Vagina (tissue), 2 donors: ENCODE measurements at regions not wholly inside any gene's neighbourhood (a gene's known extent, or its start where the extent isn't known, plus 50 kb on each side); places are given as distances from the start of the nearest gene placed in this dataset.

Experiments
- DNase-seq, 2 donors: peaks; one replicate each; pipeline ENCODE4 v3.0.0-alpha.2; 2017; ENCODE audit errors: extremely low spot score in 2 of 2
- H3K27ac ChIP-seq: fragments of 200-600 bp; sonication (generic); one replicate; pipeline ENCODE4 v1.5.1; 2019
- H3K27me3 ChIP-seq: fragments of 200-600 bp; sonication (generic); one replicate; pipeline ENCODE4 v1.5.1; 2019
- H3K36me3 ChIP-seq, 2 donors: fragments of 200-600 bp; sonication (generic); one replicate each; pipeline ENCODE4 v1.5.1; 2017 to 2019
- H3K4me1 ChIP-seq: fragments of 200-600 bp; sonication (generic); one replicate; pipeline ENCODE4 v1.5.1; 2019
- H3K4me3 ChIP-seq, 2 donors: fragments of 200-600 bp; sonication (generic); 1 replicate in 1 of 2; 2 replicates in 1 of 2; pipeline ENCODE4 v1.5.1; 2016 to 2019
- H3K9me3 ChIP-seq: fragments of 200-600 bp; sonication (generic); one replicate; pipeline ENCODE4 v1.5.1; 2019
- CTCF ChIP-seq, 3 experiments: fragments of 450-650 bp in 2 of 3; fragments of 200-600 bp in 1 of 3; sonication (generic) in 1 of 3; IDR thresholded peaks; one replicate each; pipeline ENCODE4 v1.5.1; 2017 to 2019; ENCODE audit warnings: antibody characterized with exemption in 3 of 3, mild to moderate bottlenecking in 2 of 3, moderate library complexity in 2 of 3
- POLR2A ChIP-seq, 2 donors: fragments of 450-650 bp; IDR thresholded peaks; one replicate each; pipeline ENCODE4 v1.6.1; 2017; ENCODE audit warnings: antibody characterized with exemption in 2 of 2, mild to moderate bottlenecking in 2 of 2, moderate library complexity in 2 of 2
- POLR2AphosphoS5 ChIP-seq, 2 donors: sonication (generic); formaldehyde crosslinking; IDR thresholded peaks; one replicate each; pipeline ENCODE4 v1.9.0; 2017; ENCODE audit warnings: antibody characterized with exemption in 2 of 2, mild to moderate bottlenecking in 2 of 2, low read depth in 1 of 2; ENCODE audit not compliant: insufficient read depth in 1 of 2
- intact Hi-C: fragments of 100-400 bp; cut with DNase I; formaldehyde crosslinking; loops from one replicate; pipeline ENCODE4 v1.15.1; 2023

- Histone ChIP-seq H3K36me3 (no peaks in the 10 kb centered on the region), H3K4me1 (no peaks in the 10 kb centered on the region), H3K4me3 (no peak overlapping the region), H3K27ac (no peak overlapping the region), H3K9me3 (no peaks in the 10 kb centered on the region), H3K27me3 (no peaks in the 10 kb centered on the region)
- TF ChIP-seq CTCF (IDR thresholded peaks at IDR 0.05) (no peak), POLR2AphosphoS5 (IDR thresholded peaks at IDR 0.05; ENCODE audit: insufficient read depth in 1 of 2, low read depth in 1 of 2) (no peak), POLR2A (IDR thresholded peaks at IDR 0.05) (no peak)
- intact Hi-C loops, result no loop called here
- no peak for DNase-seq
Observed at GRCh38 chr9:14526504-14526903, 166.7 kb downstream of the ZDHHC21 start.

GRCh38 chr9:14525856-14526255 lies 167.4 kb downstream of the ZDHHC21 start:
- no peak for DNase-seq
- no peaks in the 10 kb centered on the region for H3K27me3 ChIP-seq
- no peak overlapping the region for H3K27ac ChIP-seq
- no peaks in the 10 kb centered on the region for H3K4me1 ChIP-seq
- no peaks in the 10 kb centered on the region for H3K9me3 ChIP-seq
- no peaks in the 10 kb centered on the region for H3K36me3 ChIP-seq
- intact Hi-C loops, result no loop called here
- no peak overlapping the region for H3K4me3 ChIP-seq
- TF ChIP-seq POLR2A (IDR thresholded peaks at IDR 0.05) (no peak), POLR2AphosphoS5 (IDR thresholded peaks at IDR 0.05; ENCODE audit: insufficient read depth in 1 of 2, low read depth in 1 of 2) (no peak), CTCF (IDR thresholded peaks at IDR 0.05) (no peak)

GRCh38 chr9:14524873-14525515 lies 168.2 kb downstream of the ZDHHC21 start:
- H3K27me3 ChIP-seq, result no peaks in the 10 kb centered on the region
- TF ChIP-seq CTCF (IDR thresholded peaks at IDR 0.05) (no peak), POLR2AphosphoS5 (IDR thresholded peaks at IDR 0.05; ENCODE audit: insufficient read depth in 1 of 2, low read depth in 1 of 2) (no peak), POLR2A (IDR thresholded peaks at IDR 0.05) (no peak)
- intact Hi-C loops, result no loop called here

GRCh38 chr9:14523545-14523944 lies 169.7 kb downstream of the ZDHHC21 start:
- intact Hi-C loops, result no loop called here
- Histone ChIP-seq H3K27me3 (no peaks in the 10 kb centered on the region), H3K4me3 (no peak overlapping the region), H3K27ac (no peak overlapping the region), H3K36me3 (no peaks in the 10 kb centered on the region), H3K9me3 (no peaks in the 10 kb centered on the region), H3K4me1 (no peaks in the 10 kb centered on the region)
- no peak for DNase-seq
- no peak for TF ChIP-seq POLR2A (IDR thresholded peaks at IDR 0.05)
- TF ChIP-seq CTCF (IDR thresholded peaks at IDR 0.05), result no peak
- TF ChIP-seq POLR2AphosphoS5 (IDR thresholded peaks at IDR 0.05; ENCODE audit: insufficient read depth in 1 of 2, low read depth in 1 of 2), result no peak

More at GRCh38 chr9:14524873-14525515, 168.2 kb downstream of the ZDHHC21 start:
- Histone ChIP-seq H3K4me3 (no peak overlapping the region), H3K36me3 (no peaks in the 10 kb centered on the region), H3K4me1 (no peaks in the 10 kb centered on the region), H3K9me3 (no peaks in the 10 kb centered on the region), H3K27ac (no peak overlapping the region)
- DNase-seq, result no peak

GRCh38 chr9:14522627-14523379 lies 170.4 kb downstream of the ZDHHC21 start:
- Histone ChIP-seq H3K27me3 (no peaks in the 10 kb centered on the region), H3K9me3 (no peaks in the 10 kb centered on the region), H3K4me3 (no peak overlapping the region), H3K36me3 (no peaks in the 10 kb centered on the region), H3K4me1 (no peaks in the 10 kb centered on the region), H3K27ac (no peak overlapping the region)
- no peak for DNase-seq
- no peak for TF ChIP-seq CTCF (IDR thresholded peaks at IDR 0.05)
- intact Hi-C loops, result no loop called here
